Brain microvascular endothelial cell (primary cell): ENCODE measurements at regions not wholly inside any gene's neighbourhood (a gene's known extent, or its start where the extent isn't known, plus 50 kb on each side); places are given as distances from the start of the nearest gene placed in this dataset.

Source experiments
- DNase-seq: peaks from one replicate; pipeline ENCODE4 v3.0.0-alpha.2; 2020
- H3K27ac ChIP-seq: fragments of 250-450 bp; sonication (Bioruptor Pico); 2 replicates; pipeline ENCODE4 v1.5.1; 2020; ENCODE audit warnings: mild to moderate bottlenecking, moderate library complexity
- H3K27me3 ChIP-seq: fragments of 250-450 bp; sonication (Bioruptor Pico); replicated peaks from 2 replicates; pipeline ENCODE4 v1.5.1; 2020; ENCODE audit warnings: mild to moderate bottlenecking
- H3K36me3 ChIP-seq: fragments of 250-450 bp; sonication (Bioruptor Pico); replicated peaks from 2 replicates; pipeline ENCODE4 v1.5.1; 2020; ENCODE audit warnings: mild to moderate bottlenecking
- H3K4me3 ChIP-seq: 2 replicates; pipeline ENCODE4 v1.5.1; 2011; ENCODE audit warnings: low read depth, mild to moderate bottlenecking, control low read depth, low read length, moderate library complexity
- in situ Hi-C: cut with HindIII; loops from 2 replicates; pipeline ENCODE4 v1.10.0; 2017; ENCODE audit warnings: low sequenced_read_pairs, low pct_ligation_motif_present
- TF ChIP-seq, protein P1 (sequence below): IDR thresholded peaks from 2 replicates; pipeline ENCODE4 v1.5.1; 2011; ENCODE audit warnings: low read depth, mild to moderate bottlenecking, moderate library complexity, low read length, control low read depth, inconsistent platforms; ENCODE audit errors: missing control alignments

DNA sequence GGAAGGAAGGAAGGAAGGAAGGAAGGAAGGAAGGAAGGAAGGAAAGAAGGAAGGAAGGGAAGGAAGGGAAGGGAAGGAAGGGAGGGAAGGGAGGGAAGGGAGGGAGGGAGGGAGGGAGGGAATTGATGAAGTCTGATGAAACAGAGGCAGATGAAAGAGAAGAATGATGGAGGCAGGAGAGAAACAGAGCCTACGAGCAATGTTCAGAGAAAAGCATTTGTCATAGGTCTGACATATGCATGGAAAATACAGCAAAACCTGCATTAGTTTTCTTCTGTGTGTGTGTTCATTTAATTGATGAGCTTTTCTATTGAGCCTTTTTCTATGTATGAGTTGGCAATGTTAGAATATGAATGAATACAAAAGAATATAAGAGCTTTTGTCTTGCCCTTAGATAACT, 343.4 kb downstream of the GXYLT1 start:
- no peak overlapping the region for H3K4me3 ChIP-seq
- H3K36me3 ChIP-seq = no peaks in the 10 kb centered on the region
- H3K27me3 ChIP-seq = no peaks in the 10 kb centered on the region
- TF ChIP-seq, protein P1, sequence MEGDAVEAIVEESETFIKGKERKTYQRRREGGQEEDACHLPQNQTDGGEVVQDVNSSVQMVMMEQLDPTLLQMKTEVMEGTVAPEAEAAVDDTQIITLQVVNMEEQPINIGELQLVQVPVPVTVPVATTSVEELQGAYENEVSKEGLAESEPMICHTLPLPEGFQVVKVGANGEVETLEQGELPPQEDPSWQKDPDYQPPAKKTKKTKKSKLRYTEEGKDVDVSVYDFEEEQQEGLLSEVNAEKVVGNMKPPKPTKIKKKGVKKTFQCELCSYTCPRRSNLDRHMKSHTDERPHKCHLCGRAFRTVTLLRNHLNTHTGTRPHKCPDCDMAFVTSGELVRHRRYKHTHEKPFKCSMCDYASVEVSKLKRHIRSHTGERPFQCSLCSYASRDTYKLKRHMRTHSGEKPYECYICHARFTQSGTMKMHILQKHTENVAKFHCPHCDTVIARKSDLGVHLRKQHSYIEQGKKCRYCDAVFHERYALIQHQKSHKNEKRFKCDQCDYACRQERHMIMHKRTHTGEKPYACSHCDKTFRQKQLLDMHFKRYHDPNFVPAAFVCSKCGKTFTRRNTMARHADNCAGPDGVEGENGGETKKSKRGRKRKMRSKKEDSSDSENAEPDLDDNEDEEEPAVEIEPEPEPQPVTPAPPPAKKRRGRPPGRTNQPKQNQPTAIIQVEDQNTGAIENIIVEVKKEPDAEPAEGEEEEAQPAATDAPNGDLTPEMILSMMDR = no peak
- no peak for DNase-seq
- no peak overlapping the region for H3K27ac ChIP-seq
- in situ Hi-C loops = no loop called here

DNA sequence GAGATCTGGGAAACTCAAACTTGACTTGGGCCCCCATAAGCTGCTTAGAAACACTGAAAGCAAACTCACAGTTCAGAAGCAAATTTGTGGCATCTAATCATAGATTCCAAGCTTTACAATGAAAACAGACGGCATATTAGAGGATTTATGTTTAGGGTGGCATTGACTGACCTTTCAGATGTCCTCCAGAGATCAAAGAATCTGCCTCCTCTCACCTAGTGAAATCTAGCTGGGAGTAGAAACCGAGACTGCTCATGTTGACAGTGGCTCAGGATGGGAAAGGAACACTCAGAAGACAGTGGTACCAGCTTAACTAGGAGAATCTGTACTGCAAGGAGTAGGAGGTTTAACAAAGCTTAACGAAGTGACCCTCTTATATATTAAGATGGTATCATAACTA, 345.0 kb downstream of the GXYLT1 start:
- Histone ChIP-seq H3K36me3 (no peaks in the 10 kb centered on the region), H3K27me3 (no peaks in the 10 kb centered on the region), H3K27ac (no peak overlapping the region), H3K4me3 (no peak overlapping the region)
- in situ Hi-C loops = no loop called here
- TF ChIP-seq, protein P1 = no peak
- no peak for DNase-seq

DNA sequence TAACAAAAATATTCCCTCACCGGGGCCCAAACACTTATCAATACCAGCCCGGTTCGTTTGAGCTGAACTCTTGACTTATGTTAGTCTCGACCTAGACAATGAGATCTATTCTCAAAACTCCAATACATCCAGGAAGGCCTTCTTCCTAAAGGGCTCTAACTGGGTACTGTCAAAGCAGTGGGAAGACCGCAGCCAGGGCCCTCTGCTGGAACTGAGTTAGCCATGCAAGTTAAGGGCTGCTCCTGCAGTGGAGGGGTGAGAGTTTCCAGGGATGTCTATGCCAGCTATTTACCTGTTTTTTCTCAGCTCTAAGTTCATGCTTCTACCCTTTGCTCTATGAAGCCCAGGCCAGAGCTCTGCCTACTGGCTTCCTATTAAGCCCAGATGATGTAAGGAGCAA, 348.8 kb downstream of the GXYLT1 start:
- Histone ChIP-seq H3K27me3 (no peaks in the 10 kb centered on the region), H3K36me3 (no peaks in the 10 kb centered on the region), H3K27ac (no peak overlapping the region), H3K4me3 (no peak overlapping the region)
- TF ChIP-seq, protein P1 = no peak
- no peak for DNase-seq
- in situ Hi-C loops = no loop called here

DNA sequence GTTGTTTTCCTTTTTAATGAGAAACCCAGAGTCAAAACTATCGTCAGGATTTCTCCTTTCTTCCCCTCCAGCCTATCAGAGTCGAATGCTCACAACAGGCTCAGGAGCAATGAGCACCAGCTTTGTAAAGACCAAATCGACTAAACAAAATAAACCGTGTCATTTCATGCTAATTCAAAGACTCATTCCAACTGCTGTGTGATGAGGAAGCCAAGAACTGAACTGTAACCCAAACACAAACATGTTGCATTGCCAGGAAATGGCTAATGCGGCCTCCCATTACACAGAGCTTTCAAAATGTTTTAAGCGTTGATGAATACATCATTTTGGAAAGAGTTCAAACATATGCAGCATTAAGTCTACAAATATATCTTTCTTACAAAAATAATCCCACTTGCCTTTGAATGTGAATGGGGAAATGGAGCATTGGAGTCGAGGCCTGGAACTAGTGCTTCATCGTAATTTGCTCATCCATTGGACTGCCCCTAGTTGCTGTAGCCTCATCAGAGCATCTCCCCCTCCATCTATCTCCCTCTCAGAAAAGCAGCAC, 349.5 kb downstream of the GXYLT1 start:
- in situ Hi-C loops = no loop called here
- H3K36me3 ChIP-seq = no peaks in the 10 kb centered on the region
- TF ChIP-seq, protein P1 = no peak

DNA sequence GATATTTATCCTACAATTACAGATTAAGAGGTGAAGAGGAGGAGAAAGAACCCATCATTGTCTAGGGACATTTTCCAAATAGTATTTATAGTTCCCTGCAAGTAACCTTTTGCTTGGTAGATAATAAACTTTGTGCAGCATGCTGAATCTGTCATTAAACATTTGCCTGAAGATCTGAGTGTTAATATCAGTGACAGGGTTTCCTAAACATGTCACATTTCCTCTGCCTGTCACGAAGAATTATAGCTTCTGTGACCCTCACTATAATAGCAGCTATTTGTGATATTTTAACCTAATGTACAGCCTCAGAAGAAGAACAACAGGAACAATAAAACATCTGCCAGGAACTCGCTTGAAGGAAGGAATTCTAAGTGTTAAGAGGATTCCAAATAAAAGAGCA, 350.3 kb downstream of the GXYLT1 start:
- no peaks in the 10 kb centered on the region for H3K27me3 ChIP-seq
- in situ Hi-C loops = no loop called here
- H3K27ac ChIP-seq = no peak overlapping the region
- no peaks in the 10 kb centered on the region for H3K36me3 ChIP-seq
- TF ChIP-seq, protein P1 = no peak
- no peak for DNase-seq
- H3K4me3 ChIP-seq = no peak overlapping the region

More for the DNA sequence above, 349.5 kb downstream of the GXYLT1 start:
- H3K27me3 ChIP-seq = no peaks in the 10 kb centered on the region
- H3K27ac ChIP-seq = no peak overlapping the region
- no peak for DNase-seq
- H3K4me3 ChIP-seq = no peak overlapping the region

DNA sequence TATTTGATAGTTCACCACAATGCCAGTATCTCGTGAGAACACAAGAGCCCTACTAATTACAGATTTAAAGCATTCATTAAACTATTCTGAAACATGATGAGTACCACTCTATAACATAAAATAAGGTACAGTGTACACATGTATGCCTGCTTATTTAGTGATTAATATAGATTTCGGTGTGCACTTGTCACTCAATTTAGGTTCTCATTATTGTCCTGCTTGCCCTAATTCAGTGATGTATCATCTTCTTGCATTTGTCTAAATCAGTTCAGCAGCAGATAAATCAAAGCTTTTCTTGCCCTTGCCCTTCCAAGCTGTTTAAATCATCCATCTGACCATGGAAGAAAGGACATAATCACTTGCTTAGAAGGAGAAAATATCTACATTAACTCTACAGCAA, 359.7 kb downstream of the GXYLT1 start:
- in situ Hi-C loops = no loop called here
- Histone ChIP-seq H3K36me3 (no peaks in the 10 kb centered on the region), H3K27me3 (no peaks in the 10 kb centered on the region), H3K4me3 (no peak overlapping the region), H3K27ac (no peak overlapping the region)
- DNase-seq = no peak
- TF ChIP-seq, protein P1 = no peak
